ENCODE measurements at regions not wholly inside any gene's neighbourhood (a gene's known extent, or its start where the extent isn't known, plus 50 kb on each side); places are given as distances from the start of the nearest gene placed in this dataset.
A peak's percentile ranks its signal among the peaks of the same experiment; 100 is the strongest.

- no peak for DNase-seq (ENCODE audit: low spot score)
- no peaks in the 10 kb centered on the region for H3K9me2 ChIP-seq (ENCODE audit: insufficient read depth, low read length)
- H2AFZ ChIP-seq (ENCODE audit: low read length), result no peak overlapping the region
- no peaks in the 10 kb centered on the region for H3K4me1 ChIP-seq (ENCODE audit: insufficient read depth, low read length, poor library complexity, severe bottlenecking)
- no peaks in the 10 kb centered on the region for H4K20me1 ChIP-seq (ENCODE audit: insufficient read depth, low read length)
- no peak overlapping the region for H3K4me3 ChIP-seq (ENCODE audit: low read depth, low read length, poor library complexity, severe bottlenecking)
- H3K36me3 ChIP-seq (ENCODE audit: insufficient read depth, low read length), result no peaks in the 10 kb centered on the region
- BruUV-seq (replicated peaks), result no TSS peak
- CTCF ChIA-PET (ENCODE audit: unreplicated experiment), result no interaction called here
- POLR2A ChIA-PET, result interaction anchor here (0.6 to 1.9 kb wide), 5 partner anchors 10 to 1640 kb away, joined by 3 to 7 read pairs (median 3); no protein-coding TSS in a partner anchor
- no peak overlapping the region for H3K4me2 ChIP-seq (ENCODE audit: low read length)
- no peak for TF ChIP-seq EZH2phosphoT487 (IDR thresholded peaks at IDR 0.05; ENCODE audit: borderline replicate concordance, low read depth, low read length)
- no peak for TF ChIP-seq CTCF (conservative IDR thresholded peaks at IDR 0.05; ENCODE audit: low read length)
- intact Hi-C loops (cut with micrococcal nuclease; ENCODE audit: unreplicated experiment), result no loop called here
- no peak overlapping the region for H3K27ac ChIP-seq (ENCODE audit: low read depth, low read length, poor library complexity, severe bottlenecking)
- no peaks in the 10 kb centered on the region for H3K79me2 ChIP-seq (ENCODE audit: insufficient read depth, low read depth, low read length)
- no peaks in the 10 kb centered on the region for H3K9me3 ChIP-seq (ENCODE audit: low read length)
Observed at GRCh38 chr18:60215432-60215831, 157.1 kb downstream of the MC4R start.

GRCh38 chr18:60209042-60209441 is 163.5 kb downstream of the MC4R start:
- no peak overlapping the region for H2AFZ ChIP-seq (ENCODE audit: low read length)
- no peaks in the 10 kb centered on the region for H3K79me2 ChIP-seq (ENCODE audit: insufficient read depth, low read depth, low read length)
- POLR2A ChIA-PET, result interaction anchor here (1.1 kb wide), 1 partner anchor 197 kb away, joined by 4 read pairs; no protein-coding TSS in a partner anchor
- H3K4me2 ChIP-seq (ENCODE audit: low read length), result no peak overlapping the region
- H3K4me1 ChIP-seq (ENCODE audit: insufficient read depth, low read length, poor library complexity, severe bottlenecking), result peaks cover 5% of the 10 kb centered on the region
- H3K4me3 ChIP-seq (ENCODE audit: low read depth, low read length, poor library complexity, severe bottlenecking), result no peak overlapping the region
- H3K27ac ChIP-seq (ENCODE audit: low read depth, low read length, poor library complexity, severe bottlenecking), result no peak overlapping the region
- TF ChIP-seq EZH2phosphoT487 (IDR thresholded peaks at IDR 0.05; ENCODE audit: borderline replicate concordance, low read depth, low read length) (no peak), CTCF (conservative IDR thresholded peaks at IDR 0.05; ENCODE audit: low read length) (no peak)
- no peaks in the 10 kb centered on the region for H3K9me3 ChIP-seq (ENCODE audit: low read length)
- H3K9me2 ChIP-seq (ENCODE audit: insufficient read depth, low read length), result no peaks in the 10 kb centered on the region
- DNase-seq (ENCODE audit: low spot score), result no peak
- H3K36me3 ChIP-seq (ENCODE audit: insufficient read depth, low read length), result no peaks in the 10 kb centered on the region
- no TSS peak for BruUV-seq (replicated peaks)
- intact Hi-C loops (cut with micrococcal nuclease; ENCODE audit: unreplicated experiment), result no loop called here
- H4K20me1 ChIP-seq (ENCODE audit: insufficient read depth, low read length), result no peaks in the 10 kb centered on the region
- CTCF ChIA-PET (ENCODE audit: unreplicated experiment), result no interaction called here

- Histone ChIP-seq H3K9me3 (ENCODE audit: low read length) (no peaks in the 10 kb centered on the region), H4K20me1 (ENCODE audit: insufficient read depth, low read length) (no peaks in the 10 kb centered on the region), H3K79me2 (ENCODE audit: insufficient read depth, low read depth, low read length) (no peaks in the 10 kb centered on the region), H3K4me1 (ENCODE audit: insufficient read depth, low read length, poor library complexity, severe bottlenecking) (no peaks in the 10 kb centered on the region), H2AFZ (ENCODE audit: low read length) (peak overlapping the region; percentile 54; the same call in 1 of the 2 replicates), H3K4me2 (ENCODE audit: low read length) (no peak overlapping the region), H3K27ac (ENCODE audit: low read depth, low read length, poor library complexity, severe bottlenecking) (no peak overlapping the region), H3K9me2 (ENCODE audit: insufficient read depth, low read length) (no peaks in the 10 kb centered on the region), H3K4me3 (ENCODE audit: low read depth, low read length, poor library complexity, severe bottlenecking) (no peak overlapping the region), H3K36me3 (ENCODE audit: insufficient read depth, low read length) (no peaks in the 10 kb centered on the region)
- DNase-seq (ENCODE audit: low spot score), result peak; percentile 6
- intact Hi-C loops (cut with micrococcal nuclease; ENCODE audit: unreplicated experiment), result no loop called here
- POLR2A ChIA-PET, result no interaction called here
- no TSS peak for BruUV-seq (replicated peaks)
- TF ChIP-seq EZH2phosphoT487 (IDR thresholded peaks at IDR 0.05; ENCODE audit: borderline replicate concordance, low read depth, low read length), result no peak
- no peak for TF ChIP-seq CTCF (conservative IDR thresholded peaks at IDR 0.05; ENCODE audit: low read length)
- CTCF ChIA-PET (ENCODE audit: unreplicated experiment), result no interaction called here
Observed at GRCh38 chr18:60202708-60203107, 169.9 kb downstream of the MC4R start.
